Daoy (cell line): ENCODE measurements at regions not wholly inside any gene's neighbourhood (a gene's known extent, or its start where the extent isn't known, plus 50 kb on each side); places are given as distances from the start of the nearest gene placed in this dataset.
"Not testable (repeated sequence)": the region's sequence is repeated elsewhere in the genome, so short reads cannot be mapped to it uniquely, and the experiment has no call there.

Experiments used
- DNase-seq: peaks from one replicate; pipeline ENCODE4 v3.0.0-alpha.2; 2015; ENCODE audit warnings: low read depth

DNA sequence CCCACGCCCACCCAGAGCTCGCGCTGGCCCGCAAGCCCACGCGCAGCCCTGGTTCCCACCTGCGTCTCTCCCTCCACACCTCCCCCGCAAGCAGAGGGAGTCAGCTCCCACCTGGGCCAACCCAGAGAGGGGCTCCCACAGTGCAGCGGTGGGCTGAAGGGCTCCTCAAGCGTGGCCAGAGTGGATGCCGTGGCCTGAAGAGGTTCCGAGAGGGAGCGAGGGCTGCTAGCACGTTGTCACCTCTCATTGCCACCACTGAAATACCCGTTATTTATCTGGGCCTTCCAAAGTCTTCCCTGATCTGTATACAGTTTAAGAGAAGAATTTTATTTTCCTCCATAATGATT, 88.3 kb upstream of the MYLIP start:
- no peak for DNase-seq

DNA sequence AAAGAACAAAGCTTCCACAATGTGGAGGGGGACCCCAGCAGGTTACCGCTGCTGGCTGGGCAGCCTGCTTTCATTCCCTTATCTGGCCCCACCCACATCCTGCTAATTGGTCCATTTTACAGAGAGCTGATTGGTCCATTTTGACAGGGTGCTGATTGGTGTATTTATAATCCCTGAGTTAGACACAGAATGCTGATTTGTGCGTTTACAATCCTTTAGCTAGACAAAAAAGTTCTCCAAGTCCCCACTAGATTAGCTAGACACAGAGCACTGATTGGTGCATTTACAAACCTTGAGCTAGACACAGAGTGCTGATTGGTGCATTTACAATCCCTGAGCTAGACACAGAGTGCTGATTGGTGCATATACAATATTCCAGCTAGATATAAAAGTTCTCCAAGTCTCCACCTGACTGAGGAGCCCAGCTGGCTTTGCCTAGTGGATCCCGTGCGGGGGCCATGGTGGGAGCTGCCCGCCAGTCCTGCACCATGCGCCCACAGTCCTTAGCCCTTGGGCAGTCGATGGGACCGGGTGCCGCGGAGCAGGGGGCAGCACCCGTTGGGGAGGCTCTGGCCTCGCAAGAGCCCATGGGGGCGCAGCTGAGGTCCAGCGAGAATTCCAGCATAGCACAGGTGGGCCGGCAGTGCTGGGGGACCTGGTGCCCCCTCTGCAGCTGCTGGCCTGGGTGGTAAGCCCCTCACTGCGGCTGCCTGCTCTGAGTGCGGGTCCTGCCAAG, 88.8 kb upstream of the MYLIP start:
- DNase-seq, result not testable (repeated sequence)

DNA sequence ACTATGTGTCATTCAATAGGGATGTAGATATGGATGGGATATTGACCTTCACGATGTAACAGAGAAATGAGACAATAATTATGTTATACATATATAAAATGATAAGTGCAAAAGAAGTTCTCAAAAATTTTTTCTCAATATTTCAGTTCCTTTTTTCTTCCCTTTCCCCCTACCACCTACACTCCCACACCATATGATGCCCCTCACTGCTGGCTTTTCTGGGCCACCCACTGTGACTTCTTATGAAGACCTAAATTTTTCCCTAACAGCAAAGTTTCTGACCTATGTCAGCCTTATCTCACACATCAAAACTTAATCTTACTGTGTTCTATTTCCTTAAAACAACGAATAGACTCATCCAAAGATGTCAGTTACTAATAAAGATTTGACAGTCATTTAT, 89.9 kb upstream of the MYLIP start:
- no peak for DNase-seq

DNA sequence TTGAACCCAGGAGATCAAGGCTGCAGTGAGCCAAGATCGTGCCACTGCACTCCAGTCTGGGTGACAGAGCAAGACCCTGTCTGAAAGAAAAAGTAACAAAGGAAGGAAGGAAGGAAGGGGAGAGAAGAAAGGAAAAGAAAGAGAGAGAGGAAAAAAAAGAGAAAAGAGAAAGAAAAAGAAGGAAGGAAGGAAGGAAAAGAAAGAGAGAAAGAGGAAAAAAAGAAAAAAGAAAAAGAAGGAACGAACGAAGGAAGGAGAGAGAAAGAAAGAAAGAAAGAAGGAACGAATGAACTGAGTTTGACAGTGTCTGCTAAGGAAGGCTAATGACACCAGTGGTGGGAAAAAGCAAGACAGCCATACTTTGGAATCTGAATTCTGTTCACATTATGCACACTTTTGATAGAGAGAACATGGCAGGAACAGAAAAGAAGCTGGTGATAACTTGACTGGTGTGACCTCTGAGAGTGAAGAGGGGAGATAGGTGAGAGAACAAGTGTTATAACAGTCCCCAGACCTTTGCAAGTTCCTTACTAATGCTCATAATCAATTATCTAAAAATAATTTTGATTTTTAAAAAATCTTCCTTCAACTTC, 93.3 kb upstream of the MYLIP start:
- no peak for DNase-seq

DNA sequence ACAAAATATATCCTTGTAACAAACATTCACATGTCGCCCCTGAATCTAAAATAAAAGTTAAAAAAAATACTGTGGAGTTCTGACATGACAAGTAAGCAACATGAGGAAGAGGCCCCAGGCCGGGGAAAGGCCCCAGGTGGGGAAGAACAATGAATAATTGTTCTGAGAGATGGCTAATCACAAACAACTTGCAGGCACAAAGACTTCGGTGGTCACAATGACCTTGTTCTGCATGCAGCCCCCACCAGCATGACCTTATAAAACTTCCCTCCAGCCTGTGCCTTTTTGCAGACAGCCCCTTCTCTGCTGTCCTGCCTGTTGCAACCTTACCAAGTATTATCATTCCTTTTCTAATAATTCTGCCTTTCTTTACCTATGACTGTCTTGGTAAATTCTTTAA, 95.7 kb upstream of the MYLIP start:
- DNase-seq, result no peak

DNA sequence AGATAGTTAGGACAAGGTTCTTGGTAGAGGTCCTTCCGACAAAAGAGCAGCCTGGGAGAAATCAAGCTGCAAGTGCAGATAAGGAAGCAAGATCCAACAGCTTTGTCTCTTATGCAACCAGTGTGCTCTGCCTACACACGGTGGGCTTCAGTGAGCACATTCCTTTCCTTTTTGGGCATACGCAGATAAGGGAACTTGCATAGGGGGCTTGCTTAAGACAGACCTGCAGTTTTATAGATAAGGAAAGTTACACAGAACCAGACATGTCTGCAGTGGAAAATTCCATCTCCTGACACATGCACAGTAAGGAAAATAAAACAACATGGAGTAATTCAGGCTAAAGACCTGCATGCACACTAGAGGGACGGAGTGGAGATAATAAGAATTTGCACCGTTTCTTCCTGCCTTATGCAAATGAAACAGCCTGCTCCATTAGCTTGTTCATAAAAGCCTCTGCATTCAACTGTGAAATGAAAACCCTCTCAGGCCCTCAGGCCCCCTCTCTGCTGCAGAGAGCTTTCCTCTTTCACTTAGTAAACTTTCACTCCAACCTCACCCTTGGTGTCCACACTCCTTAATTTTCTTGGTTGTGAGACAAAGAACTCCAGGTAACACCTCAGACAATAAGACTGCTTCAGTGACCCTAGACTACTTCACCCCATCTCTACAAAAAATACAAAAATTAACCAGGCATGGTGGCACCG, 97.5 kb upstream of the MYLIP start:
- DNase-seq, result no peak

DNA sequence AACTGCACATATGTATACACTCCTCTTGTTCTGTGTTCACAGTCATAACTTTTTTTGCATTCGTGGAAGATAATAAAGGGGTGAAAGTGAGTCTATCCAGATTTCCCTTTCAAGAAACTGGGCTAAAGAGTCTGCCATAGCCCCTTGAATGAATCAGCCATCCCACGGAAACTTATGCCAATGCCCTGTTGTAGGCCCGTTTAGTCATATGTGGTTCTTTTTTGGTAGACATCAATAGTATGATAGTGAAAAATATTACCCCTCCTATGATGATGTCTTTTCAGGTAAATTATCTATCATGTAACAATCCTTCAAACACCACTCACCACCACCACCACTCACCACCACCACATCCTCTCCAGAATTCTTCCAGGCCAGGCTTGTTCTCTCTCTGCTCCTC, 99.9 kb upstream of the MYLIP start:
- DNase-seq, result no peak

DNA sequence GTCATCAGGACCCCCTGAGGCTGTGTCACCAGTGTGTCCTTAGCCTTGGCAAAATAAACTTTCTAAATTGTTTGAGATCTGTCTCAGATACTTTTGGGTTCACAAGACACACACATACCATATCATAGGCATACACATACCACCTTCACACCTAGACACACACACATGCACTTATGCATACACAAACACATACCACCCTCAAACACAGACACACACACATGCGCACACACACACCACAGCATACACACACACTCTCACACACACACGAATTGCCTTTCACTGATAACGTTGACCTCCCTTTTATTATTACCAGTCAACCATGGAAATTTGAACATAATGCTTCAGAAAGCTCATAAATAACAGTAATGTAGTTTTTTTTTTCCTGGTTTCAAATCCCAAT, 108.6 kb upstream of the MYLIP start:
- DNase-seq, result no peak

DNA sequence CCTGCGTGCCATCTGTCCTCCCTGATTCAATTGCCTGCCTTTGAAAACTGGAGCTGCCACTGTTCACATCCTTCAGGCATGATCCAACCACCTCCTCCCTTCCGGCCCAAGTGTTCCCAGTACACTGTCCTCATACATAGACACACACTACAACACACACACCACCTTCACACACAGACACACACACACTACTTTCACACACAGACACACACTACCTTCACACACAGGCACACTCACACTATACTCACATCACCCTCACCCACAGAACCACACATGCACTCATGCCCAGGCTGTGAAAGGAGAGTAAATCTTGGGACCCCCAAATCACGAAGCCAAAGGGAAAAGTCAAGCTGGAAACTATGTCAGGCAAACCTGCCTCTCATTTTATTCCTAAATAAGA, 109.4 kb upstream of the MYLIP start:
- DNase-seq, result no peak

DNA sequence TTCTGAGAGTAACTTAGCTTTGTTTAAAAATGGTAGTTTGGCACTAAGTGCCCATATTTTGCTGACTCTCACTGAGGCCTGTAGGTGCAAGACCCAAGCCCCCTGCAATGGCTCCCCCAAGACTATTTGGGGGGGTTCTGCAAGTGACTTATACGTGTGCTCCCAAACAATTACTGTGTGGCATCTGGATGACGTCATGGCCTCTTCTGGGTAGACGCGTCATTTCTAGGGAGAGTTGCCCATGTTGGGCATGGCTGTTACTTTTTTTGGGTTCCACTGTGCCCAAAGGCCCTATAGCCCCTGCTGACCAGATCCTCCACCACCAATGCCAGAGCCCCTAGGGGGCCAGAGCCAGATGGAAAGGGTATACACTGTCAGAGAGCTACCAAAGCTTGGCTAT, 110.3 kb upstream of the MYLIP start:
- DNase-seq, result no peak

DNA sequence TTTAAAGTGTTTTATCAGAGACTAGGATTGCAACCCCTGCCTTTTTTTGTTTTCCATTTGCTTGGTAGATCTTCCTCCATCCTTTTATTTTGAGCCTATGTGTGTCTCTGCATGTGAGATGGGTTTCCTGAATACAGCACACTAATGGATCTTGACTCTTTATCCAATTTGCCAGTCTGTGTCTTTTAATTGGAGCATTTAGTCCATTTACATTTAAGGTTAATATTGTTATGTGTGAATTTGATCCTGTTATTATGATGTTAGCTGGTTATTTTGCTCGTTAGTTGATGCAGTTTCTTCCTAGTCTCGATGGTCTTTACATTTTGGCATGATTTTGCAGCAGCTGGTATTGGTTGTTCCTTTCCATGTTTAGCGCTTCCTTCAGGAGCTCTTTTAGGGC, 114.6 kb upstream of the MYLIP start:
- not testable (repeated sequence) for DNase-seq

DNA sequence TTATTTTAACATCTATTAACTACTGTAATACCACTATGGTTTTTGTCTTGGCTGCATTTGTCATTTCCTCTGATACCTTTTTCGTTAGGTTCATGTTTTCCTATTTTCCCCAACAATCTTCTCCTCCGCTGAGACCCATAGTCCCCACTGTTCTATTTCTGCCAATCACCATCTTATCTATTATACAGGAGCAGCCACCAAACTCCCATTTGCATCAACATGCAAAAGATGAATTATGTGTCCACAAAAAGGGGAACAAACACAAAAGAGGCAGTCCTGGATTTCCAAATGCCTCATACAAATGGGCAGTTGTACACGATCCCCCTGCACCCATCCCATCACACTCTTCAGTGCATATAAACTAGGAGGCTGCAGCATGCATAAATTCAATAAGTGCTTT, 121.7 kb upstream of the MYLIP start:
- no peak for DNase-seq

DNA sequence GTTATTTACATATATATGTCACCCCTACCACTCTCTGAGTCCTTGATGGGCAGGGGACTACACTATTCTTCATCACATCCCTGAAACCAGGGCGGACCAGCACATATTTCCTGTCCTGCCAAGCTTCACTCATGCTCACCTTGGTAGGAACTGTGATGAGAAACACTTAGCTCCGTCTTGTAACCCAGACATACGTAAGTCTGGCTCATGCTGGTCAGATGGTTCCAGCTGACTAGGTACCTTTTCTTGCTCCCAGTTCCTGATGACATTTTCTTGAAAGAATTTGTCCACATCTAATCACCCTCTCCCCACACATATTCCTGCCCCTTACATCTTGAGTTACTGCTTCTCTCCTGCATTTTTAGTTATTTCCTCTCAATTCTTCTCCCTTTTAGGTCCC, 122.2 kb upstream of the MYLIP start:
- DNase-seq, result no peak

DNA sequence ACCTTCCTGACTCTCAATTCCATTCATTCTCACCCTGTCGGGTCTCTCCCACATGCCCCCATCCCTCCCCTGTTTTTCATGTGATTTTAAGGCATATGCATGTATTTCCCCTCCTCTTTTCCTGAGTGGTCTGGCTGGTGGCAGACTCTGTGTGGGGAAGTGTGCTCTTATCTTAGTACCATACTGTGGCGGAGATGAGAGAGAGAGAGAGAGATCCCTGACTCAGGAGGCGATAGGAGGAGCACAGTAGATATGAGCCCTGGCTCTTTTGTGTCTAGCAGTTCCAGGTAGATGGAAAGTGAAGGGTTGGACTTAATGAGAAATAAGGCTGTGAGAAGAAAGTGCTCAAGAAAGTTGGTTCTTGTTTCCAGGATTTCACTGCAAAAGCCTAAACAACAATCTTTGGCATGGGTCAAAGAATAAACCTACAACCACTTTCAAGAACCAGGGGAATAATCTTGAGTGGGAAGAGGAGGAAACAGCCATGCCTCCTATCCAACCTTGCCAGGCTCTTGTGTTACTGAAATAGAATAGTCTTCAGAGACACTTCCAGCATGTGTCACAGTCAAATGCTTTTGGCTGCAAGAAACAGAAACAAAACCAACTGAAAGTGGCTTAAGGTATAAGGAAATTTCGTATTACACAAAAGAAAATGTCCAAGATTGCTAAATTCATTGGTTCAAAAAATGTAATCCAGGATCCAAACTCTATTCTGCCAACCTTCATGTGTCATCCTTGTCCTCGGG, 123.8 kb upstream of the MYLIP start:
- no peak for DNase-seq

DNA sequence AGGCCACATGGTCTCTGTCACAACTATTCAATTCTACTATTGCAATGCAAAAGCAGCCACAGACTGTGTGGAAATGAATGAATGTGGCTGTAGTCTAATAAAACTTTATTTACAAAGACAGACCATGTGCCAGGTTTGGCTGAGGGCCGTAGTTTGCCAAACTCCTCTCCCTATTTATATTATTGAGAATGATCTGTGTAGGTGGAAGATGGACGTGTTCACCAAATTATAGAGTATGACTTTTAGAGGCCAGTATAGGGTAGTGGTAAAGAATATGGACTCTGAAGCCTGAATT, 125.7 kb upstream of the MYLIP start:
- no peak for DNase-seq

DNA sequence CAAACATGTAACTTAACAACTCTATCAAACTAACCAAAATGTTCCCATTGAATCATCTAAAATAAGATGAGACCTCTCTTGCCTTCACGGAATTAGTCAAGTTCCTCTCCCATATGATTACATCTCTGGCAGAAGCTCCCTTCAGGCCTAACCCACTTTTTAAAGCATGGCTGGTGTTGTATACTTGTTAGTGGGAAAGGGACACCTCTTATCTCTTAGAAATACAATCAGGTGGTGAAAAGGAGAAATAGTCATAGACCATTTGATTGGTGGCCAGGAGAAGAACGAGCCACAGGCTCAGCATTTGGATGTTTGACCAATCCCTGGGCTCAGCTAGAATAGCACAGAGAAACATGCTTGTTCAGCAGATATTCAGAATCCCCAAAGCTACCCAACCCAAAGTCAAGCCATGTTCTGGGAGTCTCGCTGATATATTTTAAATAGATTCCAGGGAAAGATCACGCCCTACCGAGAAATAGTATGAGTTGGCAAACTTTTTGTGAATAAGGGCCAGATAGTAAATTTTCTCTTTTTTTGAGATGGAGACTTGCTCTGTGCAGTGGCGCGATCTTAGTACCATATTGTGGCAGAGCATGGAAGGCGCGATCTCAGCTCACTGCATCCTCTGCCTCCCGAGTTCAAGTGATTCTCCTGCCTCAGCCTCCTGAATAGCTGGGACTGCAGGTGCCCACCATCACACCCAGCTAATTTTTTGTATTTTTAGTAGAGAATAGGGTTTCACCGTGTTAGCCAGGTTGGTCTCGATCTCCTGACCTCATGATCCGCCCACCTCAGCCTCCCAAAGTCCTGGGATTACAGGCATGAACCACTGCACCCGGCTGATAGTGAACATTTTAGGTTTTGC, 126.3 kb upstream of the MYLIP start:
- no peak for DNase-seq

DNA sequence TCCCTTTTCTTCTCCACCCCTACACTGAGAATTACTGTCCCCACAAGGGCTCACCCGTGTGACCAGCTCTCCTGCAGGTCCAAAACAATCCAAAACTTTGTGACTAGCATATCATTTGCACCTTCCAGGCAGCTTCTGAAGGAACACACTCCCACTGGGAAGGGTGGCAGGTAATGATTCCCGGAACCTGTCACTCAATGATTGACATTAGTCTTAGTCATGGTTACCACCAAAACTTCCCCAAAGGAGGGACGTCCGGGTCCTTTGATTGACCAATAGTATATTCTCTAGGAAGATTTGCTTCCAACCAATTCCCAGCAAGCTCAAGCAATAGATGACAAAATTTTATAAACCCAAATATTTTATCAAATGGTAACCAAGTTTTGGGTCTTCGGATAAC, 127.7 kb upstream of the MYLIP start:
- no peak for DNase-seq

DNA sequence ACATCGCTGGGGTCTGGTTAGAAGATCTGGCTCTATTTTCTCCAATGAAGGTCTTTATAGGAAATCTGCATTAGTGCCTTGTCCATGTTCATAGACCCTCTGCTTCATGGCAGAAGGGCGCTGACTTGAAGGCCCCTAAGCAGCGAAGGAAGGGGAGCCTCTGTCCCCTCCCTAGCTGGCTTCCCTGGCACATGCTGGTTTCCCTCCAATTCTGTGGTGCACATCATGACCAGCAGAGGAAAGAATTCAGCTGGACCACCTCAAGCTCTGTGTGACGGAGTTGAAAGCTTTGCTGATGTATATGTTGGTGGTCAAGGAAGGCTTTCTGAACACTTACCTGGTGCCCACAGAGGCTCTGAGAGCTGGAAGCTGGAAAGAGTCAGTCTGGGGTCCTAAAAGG, 129.7 kb upstream of the MYLIP start:
- no peak for DNase-seq

DNA sequence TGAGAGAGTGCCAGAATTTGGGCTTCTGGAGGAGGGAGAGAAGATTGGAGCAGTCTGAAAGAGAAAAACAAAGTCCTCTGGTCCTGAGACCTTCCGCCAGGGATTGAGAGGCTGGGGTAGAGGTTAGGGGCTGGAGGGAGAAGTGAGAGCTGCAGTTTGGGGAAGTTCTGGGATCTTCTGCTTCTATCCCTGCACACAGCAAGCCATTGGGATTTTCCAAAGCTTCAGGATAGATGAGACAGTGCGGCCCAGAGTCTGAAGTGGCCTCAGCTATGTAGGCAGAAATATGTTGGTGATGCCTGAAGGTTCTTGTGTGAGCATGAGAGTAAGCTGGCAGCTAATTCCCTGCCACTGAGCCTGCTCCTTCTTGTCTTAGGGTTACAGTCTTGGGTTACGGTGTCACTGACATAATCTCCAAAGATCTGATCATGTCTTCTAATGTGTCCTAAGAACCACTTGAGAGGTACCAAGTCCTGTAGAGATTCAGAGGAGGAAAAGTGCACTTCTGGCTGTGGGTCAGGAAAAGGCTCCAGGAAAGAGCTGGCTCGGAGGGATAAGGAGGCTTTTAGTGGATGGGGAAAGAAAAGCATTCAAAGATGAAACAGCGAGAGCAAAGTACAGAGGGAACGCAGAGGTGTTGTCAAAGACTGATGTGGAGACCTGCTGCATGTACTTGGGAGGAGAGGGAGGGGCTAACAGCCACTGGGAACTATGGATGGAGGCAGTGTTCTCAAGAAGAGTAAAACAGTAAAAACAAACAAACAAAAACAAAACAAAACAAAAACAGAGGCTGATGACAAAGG, 131.1 kb upstream of the MYLIP start:
- no peak for DNase-seq

DNA sequence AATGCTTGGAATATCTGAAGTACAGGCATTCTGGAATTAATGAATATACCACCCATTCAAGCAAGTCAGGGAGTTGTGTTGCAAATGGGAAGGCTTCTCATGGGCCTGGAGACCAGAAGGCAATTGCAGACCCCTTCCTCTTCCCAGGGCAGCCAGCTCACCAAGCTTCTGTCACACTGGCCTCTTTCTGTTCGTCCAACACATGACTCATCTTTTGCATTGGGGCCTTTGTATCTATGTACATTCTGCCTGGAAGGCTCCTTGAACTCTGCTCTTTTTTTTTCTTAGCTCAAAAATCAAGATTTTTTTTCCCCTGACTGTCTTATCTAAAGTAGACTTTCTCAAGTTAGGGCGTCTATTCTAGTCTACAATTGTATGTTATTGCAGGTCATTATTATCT, 132.9 kb upstream of the MYLIP start:
- DNase-seq, result peak; percentile 31

DNA sequence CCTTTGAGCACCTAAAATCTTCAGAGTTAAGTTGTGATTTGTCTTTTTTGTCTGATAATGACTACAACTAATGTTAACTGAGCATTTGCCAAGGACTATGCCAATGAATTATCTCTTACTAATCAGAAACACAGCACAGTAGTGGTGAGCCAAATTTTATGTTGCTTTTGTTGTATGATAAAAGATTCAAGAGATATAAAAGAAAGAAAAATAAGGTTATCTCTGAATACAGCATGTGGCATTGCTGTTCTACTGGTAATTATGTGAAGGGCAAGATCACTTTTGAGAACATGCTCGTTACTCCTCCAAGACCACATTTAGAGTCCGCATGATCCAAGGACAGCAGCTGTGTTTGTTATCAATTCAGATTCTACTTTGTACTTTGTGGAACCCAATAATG, 133.4 kb upstream of the MYLIP start:
- no peak for DNase-seq
